ENCODE measurements at regions not wholly inside any gene's neighbourhood (a gene's known extent, or its start where the extent isn't known, plus 50 kb on each side); places are given as distances from the start of the nearest gene placed in this dataset.
"Not testable (repeated sequence)": the region's sequence is repeated elsewhere in the genome, so short reads cannot be mapped to it uniquely, and the experiment has no call there.

DNA sequence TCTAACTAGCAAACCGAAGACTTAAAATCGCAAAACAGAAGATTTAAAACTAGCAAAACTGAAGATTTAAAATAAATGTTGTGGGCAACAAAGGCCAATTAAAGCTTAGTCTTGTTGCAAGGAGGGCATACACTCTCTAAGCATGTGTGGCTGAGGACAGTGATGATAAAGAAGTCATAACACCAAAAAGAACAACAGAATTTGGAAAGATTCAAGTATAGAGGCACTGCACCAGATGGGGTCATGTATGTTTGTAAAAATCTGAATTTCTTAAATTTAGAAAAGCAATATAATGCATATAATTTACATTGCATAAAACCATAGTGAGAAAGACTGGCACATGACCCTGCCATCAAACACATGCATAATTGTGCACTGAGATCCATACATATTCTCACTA is 743.8 kb downstream of the TAF11L14 start:
- no peak for DNase-seq

DNA sequence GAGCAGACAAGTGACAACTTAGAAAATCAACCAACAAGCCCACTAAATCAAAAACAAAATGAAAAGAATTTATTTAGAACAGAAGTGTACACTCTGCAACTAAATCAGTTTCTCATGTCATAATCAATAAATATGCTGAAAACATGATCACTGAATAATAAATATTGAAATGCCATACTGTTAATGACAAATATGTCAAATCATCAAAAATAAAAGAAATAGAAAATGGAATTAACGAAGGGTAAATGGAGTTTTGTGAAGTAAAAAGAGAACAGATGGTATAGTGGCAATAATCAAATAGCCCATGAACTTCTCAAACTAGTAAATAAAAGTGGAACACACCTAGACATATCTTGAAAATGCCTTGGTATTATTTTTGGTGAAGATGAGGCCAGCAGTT is 744.9 kb downstream of the TAF11L14 start:
- DNase-seq = no peak

DNA sequence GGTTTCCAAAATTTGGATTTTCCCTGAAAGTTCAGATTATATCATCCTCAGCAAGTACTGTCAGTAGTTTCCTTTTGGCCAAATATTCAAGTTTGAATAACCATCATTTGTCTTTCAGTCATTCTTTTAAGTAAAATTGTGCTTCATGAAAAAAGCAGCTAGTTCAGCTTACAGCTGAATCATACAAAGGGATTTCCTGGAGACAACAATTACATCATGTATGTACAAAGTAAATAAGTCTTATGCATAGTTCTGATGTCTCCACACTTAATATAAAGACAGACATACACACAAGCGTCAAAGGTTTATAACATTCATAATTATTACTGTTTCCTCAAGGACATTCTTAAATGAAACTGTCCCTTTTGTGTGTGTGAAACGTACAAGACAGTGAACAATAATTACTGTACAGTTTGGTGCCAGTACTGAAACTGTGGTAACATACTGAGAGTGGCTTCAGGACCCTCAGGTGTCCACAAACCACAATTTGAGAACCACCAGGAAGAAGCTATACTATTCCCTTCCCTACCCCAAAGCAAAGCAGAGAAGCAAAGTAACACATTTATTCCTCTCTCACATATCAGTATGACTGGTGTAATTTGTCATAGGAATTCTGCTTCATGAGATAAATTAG is 746.6 kb downstream of the TAF11L14 start:
- no peak for DNase-seq

DNA sequence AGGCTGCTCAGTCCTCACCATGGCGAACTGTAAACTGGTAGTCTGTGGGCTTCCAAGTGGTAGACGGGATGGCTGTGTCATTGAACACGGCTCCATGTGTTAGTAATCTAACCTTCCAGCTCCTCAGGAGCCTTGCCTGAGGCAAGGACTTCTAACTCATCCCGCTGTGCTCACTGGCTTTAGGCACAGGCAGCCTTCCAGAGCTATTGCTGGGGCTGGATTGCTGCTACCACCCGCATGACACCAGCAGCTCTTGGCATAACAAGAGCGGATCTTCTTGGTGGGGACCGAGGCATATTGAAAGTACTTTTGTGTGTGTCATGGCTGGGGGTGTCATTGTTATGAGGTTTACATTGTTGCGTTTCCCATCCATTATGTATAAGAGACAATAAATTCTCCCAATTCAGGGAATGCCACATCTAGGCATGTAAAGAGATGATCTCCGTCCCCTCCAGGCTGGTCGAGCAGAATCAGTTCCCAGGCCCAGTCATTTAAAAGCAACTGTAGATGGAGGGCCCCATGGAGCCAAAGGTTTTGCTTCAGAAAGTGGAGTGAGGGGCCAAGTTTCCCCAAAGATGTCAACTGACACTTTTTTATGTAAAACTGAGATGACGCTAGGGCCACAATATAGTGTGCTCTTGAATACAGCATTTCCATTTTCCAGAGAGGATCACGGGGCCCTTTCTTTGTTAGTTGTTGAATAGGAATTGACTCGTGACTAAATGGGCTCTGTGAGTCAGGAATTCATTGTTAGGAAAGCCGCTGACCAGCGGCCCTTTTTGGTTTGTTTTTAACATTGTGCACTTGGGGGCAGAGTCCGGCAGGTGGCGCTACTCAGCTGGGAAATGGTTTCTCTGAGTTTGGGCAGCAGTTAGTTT is 759.5 kb downstream of the TAF11L14 start:
- peak; percentile 5 for DNase-seq

DNA sequence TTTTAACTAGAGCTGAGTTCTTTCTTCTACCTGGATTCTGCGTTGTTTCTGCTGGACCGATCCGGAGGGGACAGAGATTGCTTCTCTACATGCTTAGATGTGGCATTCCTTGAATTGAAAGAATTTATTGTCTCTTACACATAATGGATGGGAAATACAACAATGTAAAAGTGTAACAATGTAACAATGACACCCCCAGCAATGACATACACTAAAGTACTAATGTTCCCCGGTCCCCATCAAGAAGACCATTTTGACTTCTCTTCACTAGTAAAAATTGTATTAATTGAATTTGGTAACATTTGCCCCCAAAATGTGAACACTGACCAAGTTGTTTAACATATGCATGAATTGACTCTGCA is 760.2 kb downstream of the TAF11L14 start:
- DNase-seq = no peak

DNA sequence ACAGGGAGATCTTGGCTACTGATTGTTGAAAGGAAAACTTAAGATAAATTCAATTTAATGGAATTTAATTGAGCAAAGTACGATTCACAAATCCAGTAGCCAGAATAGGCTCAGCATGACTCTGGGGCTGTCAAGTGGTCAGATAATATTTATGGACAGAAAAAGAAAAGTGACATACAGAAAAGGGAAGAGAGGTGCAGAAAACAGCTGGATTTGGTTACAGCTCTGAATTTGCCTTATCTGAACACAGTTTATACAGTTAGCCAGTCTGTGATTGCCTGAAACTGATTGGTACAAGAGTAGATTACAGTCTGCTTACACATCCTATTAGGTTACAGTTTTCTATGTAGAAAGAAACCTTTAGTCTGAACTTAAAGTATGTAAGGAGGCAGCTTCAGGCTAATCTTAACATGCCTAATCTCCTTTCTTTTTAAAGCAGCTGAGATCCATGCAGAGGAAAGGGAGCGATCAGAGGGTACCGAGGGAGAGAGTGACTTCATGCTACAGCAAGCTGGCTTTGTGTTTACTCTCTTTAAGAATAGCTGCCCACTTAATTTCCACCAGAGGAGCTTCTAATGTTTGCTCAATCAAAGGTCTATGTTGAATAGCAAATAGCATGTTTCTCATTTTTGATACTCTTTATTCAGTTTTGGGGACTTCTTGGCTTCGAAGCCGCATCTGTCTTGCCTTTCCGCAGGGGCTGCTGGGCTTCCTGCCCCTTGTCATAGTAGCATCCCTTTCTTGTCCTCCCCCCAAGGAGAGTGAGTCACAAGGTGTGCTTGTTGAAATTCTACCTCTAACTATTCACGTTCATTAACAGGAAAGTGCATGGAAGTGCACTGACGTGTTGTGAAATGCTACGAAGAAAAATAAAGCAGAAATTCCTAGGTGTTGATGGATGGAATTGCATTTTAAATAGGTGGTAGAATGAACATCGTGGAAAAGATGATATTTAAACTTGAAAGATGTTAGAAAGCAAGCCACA is 761.2 kb downstream of the TAF11L14 start:
- no peak for DNase-seq

DNA sequence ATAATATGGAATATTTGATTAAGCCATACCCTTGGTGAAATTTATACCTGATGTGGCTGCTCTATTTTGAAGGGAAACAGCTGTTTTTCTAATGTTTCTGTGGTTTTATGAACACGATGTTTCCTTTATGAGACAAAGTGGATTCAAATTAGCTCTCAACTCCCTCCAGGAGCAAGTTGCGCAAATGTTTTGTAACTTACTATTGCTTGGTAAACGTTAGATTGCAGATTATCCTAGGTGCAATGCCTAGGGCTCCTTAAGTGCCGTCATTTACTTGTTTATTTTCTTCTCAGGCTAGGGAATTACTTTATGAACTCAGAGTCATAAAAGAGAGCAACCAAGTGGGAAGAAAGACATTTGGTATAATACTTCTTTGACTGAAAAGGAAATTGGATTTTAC is 763.1 kb downstream of the TAF11L14 start:
- DNase-seq = no peak

DNA sequence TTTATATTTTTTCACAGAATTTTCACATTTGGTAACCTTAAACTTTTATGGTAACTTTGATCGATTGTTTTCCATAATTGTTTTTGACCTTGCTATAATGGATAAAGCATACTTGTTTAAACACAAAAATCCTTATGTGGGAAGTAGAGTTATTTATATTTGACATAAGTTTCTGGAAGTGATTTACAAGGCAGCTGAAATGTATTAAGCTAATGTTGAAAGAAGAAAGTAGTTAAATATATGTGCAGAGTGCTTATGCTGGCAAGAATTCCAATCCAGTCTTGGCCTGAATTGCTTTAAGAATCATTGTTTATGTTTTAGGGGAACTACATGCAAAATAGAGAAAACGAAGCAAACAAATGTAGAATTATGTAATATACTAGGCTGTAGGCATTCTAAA is 763.6 kb downstream of the TAF11L14 start:
- no peak for DNase-seq

DNA sequence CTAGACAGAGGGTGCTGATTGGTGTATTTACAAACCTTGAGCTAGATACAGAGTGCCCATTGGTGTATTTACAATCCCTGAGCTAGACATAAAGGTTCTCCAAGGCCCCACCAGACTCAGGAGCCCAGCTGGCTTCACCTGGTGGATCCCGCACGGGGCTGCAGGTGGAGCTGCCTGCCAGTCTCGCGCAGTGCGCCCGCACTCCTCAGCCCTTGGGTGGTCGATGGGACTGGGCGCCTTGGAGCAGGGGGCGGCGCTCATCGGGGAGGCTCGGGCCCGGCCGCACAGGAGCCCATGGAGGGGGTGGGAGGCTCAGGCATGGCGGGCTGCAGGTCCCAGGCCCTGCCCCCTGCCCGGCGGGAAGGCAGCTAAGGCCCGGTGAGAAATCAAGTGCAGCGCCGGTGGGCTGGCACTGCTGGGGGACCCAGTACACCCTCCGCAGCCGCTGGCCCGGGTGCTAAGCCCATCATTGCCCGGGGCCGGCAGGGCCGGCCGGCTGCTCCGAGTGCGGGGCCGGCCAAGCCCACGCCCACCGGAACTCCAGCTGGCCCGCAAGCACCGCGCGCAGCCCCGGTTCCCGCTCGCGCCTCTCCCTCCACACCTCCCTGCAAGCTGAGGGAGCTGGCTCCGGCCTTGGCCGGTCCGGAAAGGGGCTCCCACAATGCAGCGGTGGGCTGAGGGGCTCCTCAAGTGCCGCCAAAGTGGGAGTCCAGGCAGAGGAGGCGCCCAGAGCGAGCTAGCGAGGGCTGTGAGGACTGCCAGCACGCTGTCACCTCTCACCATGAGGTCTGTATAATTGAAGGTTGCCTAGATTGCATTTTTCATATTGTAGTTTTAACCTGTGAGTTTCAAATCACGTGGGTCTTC is 765.4 kb downstream of the TAF11L14 start:
- not testable (repeated sequence) for DNase-seq

DNA sequence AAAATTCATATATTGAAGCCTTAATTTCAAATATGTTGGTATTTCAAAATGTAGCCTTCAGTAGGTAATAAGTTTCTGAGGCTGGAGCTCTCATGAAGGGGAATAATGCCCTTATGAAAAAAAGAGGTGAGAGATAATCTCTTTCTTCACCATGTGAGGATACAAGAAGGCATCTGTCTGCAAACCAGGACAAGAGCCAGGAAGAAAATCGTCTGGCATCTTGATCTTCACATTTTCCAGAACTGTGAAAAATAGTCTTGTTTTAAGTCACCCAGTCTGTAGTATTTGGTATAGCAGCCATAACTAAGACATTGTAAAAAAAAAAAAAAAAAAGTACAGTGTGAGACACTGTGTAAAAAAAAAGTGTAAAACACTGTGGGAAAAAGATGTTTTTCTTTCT is 768.9 kb downstream of the TAF11L14 start:
- DNase-seq = no peak

DNA sequence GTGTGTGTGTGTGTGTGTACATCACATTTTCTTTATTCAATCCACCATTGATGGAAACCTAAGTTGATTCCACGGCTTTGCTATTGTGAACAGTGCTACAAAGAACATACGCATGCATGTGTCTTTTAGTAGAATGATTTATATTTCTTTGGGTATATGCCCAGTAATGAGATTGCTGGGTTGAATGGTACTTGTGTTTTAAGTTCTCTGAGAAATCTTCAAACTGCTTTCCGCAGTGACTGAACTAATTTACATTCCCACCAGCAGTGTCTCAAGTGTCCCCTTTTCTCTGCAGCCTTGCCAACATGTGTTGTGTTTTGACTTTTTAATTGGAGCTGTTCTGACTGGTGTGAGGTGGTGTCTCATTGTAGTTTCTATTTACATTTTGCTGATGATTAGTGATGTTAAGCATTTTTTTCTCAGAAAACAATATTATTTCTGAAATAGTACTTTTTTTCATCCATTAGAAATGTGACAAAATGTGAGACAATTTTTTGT is 769.7 kb downstream of the TAF11L14 start:
- no peak for DNase-seq

DNA sequence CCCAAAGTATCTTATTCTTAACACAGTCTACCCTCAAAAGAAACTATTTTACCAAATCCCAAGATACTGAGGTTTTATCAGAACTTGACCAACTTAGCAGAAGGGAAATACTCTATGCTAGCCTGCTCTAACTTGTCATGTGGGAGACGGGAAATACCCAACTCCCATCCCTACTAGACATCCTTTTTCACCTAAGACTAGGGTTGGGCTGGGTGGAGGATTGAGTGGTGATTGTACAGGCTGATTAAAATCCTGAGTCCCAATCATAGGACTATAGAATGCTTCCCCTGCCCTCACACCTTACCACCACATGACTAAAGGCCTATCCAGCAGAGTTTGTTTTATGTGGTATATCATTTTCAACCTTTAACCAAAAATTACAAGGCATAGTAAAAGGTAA is 786.5 kb downstream of the TAF11L14 start:
- DNase-seq = no peak

DNA sequence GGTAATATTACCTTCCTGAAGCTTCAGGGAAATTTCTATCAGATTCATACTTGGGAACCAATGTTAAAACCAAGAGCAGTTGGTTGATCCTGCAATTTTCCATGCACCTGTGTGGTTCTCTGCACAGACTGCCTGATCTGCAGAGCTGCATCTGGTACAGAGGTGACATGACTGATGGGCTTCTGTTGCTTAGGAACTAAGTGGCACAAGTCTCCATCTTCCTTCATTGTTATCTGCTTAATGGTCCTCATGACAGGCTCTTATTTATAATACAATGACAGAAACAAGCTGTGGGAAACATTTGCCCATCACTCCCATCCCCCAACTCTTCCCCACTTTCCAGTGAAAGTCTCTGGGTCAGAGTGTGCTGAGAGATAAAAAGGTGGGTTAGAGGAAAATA is 799.1 kb downstream of the TAF11L14 start:
- no peak for DNase-seq

DNA sequence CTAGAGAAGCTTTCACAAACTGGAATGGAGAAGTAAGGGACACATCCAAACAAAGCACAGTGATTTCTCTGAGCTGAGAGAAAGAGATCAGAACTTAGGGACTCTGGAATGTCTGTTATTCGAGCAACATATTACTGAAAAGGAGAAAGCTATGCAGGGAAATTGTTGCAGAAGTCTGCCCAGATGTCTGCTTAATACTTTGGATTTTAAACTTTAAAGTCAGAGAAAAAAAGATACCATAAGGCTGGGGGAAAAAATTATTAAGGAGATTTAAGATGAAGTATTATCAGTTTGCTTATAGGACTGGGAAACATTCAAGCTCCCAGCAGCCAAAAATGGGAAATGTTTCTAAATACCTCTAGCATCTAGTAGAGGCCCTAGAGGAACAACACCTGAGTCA is 803.9 kb downstream of the TAF11L14 start:
- no peak for DNase-seq

DNA sequence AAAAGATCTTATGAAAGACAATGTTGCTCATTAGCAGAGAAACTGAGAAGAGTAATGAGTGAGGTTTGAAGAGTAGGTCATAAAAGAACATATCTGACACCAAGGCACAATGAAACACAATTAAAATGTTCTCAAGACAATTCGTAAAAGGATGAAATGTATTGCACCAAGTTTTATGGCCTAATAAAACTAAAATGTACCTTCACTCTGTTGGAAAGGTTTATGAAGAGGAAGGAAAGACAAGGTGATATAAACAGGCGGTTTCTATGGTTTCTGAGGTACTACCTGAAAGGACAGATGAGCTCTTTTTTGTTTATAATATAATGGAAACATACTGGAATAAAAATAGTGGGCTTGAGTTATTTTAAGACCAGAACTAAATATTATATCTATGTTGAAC is 821.3 kb downstream of the TAF11L14 start:
- DNase-seq = no peak

DNA sequence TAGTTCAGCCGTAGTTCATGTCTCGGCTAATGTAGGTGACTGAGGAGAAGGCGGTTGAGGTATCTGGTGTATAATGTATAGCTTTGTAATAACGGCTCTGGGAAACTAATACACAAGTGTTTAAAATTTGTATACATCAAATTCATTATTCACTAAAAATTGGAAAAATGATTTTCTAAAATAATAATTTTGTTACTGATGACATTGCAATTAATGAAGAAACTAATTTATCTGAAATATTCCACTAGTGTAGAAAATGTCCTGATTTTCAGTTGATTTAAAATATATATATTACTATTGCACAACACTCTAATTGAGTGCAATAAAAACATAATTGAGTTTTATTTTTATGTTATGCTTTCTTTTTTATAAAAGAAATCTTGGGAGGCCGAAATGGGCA is 823.0 kb downstream of the TAF11L14 start:
- no peak for DNase-seq

DNA sequence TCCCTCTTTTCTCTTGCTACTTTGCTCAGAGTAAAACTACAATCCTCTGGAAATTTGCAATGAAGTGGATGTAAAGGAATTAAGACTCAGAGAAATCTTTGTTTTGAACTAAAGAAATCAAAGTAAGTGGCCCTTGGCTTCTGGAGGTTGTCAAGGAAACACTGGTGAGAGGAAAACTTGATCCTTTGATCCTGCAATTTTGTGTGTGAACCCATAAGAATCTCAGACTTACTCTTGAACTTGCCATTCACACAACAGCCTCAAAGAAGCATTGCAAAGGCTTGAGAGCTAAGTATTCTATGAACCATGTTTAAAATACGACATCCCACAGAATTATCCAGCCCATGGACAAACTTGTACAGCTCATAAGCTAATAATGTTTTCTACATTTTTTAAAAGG is 827.5 kb downstream of the TAF11L14 start:
- DNase-seq = no peak

DNA sequence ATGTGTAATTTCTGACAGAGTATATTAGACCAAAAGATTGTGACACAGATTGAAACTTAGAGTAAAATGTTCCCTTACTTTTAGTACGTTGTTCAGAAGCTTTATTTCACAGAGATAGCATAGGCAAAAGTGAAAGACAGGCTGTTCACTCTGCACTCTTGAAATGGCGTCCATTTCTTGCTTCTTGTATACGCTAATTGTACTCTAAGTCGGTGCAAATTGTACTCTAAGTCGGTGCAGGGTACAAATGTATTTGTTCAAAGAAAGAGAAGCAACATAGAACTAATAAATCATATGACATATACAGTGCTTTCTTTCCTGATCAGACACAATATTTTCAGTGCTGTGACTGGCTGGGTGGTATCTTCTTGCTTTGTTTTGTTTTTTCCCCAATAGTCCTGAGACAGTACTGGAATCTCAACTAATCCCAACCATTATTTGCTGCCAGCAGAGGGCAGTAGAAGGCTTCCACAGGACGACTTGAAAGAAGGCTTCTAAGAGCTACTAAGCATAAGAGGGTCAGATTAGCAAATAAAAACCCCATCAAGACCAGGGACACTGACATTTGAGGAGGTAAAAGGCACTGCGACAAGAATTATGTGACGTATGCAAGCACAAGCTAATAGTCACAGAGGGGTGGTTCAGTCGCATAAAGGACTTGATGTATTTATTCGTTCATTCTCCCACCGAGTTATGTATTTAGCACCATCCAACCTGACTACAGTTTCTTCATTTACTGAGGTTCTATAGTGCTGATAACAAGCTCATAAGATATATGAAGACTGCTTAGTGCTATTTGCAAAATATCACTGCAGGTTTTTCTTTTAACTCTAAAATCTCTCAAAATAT is 831.8 kb downstream of the TAF11L14 start:
- no peak for DNase-seq

DNA sequence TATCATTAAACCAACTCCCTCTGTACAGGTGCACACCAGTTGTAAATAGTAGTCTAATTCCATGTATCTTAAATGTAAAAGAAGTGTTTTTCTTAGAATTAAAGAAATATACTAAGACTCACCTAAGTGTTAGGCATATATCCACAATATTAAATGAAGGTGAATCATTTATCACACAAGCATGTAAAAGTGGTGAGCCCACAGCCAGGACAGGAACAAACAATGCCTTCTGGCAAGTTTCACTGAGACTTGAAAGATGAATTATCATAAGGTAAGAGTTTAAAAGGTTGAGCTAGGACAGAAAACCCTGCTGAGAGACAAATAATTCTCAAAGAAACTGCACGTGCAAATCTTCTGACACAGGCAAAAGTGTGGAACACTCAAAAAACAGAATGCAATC is 832.5 kb downstream of the TAF11L14 start:
- DNase-seq = no peak

DNA sequence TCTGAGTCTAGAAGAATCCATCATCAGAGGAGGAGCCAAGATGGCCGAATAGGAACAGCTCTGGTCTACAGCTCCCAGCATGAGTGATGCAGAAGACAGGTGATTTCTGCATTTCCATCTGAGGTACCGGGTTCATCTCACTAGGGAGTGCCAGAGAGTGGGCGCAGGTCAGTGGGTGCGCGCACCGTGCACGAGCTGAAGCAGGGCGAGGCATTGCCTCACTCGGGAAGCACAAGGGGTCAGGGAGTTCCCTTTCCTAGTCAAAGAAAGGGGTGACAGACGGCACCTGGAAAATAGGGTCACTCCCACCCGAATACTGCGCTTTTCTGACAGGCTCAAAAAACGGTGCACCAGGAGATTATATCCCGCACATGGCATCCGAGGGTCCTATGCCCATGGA is 837.5 kb downstream of the TAF11L14 start:
- DNase-seq = not testable (repeated sequence)

DNA sequence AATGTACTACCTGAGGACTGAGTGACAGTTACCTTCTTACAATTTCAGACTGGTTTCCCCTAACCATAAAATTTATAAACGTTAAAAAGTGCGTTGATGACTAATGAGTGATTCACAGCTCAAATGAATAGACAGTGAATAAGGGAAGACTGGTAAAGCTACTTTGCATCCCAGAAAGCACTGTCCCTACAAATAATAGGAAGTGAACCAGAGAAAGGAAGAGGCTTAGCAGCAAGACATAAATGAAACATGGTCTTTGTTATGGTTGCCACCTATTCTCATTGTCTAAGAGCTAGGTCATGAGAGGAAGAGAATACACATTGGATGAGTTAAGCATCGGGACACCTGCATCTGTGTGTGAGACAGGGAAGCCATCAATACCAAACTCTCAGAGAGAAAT is 849.2 kb downstream of the TAF11L14 start:
- DNase-seq = no peak

Measured in activated gamma-delta T cell treated with Interleukin-2 at 50 U/mL for 16 hours (primary cell).